Body of pancreas (tissue), 4 donors: ENCODE measurements at regions not wholly inside any gene's neighbourhood (a gene's known extent, or its start where the extent isn't known, plus 50 kb on each side); places are given as distances from the start of the nearest gene placed in this dataset.

Source experiments
- POLR2A ChIP-seq, 3 donors: fragments of 450-650 bp; IDR thresholded peaks; one replicate each; pipeline ENCODE4 v1.6.1; 2016; ENCODE audit warnings: antibody characterized with exemption in 3 of 3, mild to moderate bottlenecking in 2 of 3
- TF ChIP-seq, protein P1 (sequence below), 7 experiments: fragments of 450-650 bp in 4 of 7; fragments of 200-600 bp in 3 of 7; sonication (generic) in 3 of 7; IDR thresholded peaks; one replicate each; pipeline ENCODE4 v1.5.1; 2016 to 2019; ENCODE audit warnings: antibody characterized with exemption in 7 of 7

DNA sequence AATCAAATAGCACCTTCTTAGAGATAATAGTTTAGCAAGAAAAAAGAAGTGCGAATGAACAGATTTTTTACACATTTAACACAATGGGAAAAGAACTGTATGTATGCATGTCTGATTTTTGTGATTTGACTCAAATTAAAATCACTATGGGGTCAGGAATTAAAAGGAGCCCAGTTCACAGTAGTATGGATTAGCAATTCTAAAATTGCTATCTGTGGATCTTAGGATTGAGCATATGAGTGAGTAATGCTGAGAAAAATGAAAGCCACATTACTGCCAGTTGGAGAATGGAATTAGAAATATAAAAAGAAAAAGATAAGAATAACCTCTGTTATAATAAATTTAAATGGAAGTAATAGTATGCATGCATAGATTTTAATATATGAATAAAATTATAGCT lies 386.8 kb upstream of the PLSCR5 start:
- TF ChIP-seq, protein P1, sequence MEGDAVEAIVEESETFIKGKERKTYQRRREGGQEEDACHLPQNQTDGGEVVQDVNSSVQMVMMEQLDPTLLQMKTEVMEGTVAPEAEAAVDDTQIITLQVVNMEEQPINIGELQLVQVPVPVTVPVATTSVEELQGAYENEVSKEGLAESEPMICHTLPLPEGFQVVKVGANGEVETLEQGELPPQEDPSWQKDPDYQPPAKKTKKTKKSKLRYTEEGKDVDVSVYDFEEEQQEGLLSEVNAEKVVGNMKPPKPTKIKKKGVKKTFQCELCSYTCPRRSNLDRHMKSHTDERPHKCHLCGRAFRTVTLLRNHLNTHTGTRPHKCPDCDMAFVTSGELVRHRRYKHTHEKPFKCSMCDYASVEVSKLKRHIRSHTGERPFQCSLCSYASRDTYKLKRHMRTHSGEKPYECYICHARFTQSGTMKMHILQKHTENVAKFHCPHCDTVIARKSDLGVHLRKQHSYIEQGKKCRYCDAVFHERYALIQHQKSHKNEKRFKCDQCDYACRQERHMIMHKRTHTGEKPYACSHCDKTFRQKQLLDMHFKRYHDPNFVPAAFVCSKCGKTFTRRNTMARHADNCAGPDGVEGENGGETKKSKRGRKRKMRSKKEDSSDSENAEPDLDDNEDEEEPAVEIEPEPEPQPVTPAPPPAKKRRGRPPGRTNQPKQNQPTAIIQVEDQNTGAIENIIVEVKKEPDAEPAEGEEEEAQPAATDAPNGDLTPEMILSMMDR (IDR thresholded peaks at IDR 0.05): no peak
- no peak for TF ChIP-seq POLR2A (IDR thresholded peaks at IDR 0.05)
